K562 (cell line): ENCODE measurements at regions not wholly inside any gene's neighbourhood (a gene's known extent, or its start where the extent isn't known, plus 50 kb on each side); places are given as distances from the start of the nearest gene placed in this dataset.

ENCODE experiments used
- E2F1 ChIP-seq: sonication (generic); formaldehyde crosslinking; IDR thresholded peaks from 2 replicates; pipeline ENCODE4 v1.8.1; 2023; ENCODE audit warnings: mild to moderate bottlenecking, missing genetic modification reagents, moderate library complexity
- MAZ ChIP-seq, 2 experiments: fragments of 450-650 bp in 1 of 2; sonication (generic) in 1 of 2; formaldehyde crosslinking; IDR thresholded peaks in 1 of 2; conservative IDR thresholded peaks in 1 of 2; 2 replicates each; pipeline versions ENCODE4 v1.4.0 to v1.5.0; 2020; ENCODE audit warnings: mild to moderate bottlenecking in 1 of 2, missing genetic modification reagents in 1 of 2
- PHTF2 ChIP-seq: fragments of 250-450 bp; sonication (Bioruptor Pico); IDR thresholded peaks from 2 replicates; pipeline ENCODE4 v1.5.0; 2021; ENCODE audit warnings: mild to moderate bottlenecking
- RCOR1 ChIP-seq, 2 experiments: IDR thresholded peaks; 2 replicates each; pipeline ENCODE4 v1.6.1; 2012; ENCODE audit warnings: low read depth in 2 of 2, low read length in 2 of 2, borderline replicate concordance in 1 of 2, improper control_type of control experiment in 1 of 2
- SP2 ChIP-seq: IDR thresholded peaks from 2 replicates; pipeline ENCODE4 v1.6.1; 2011; ENCODE audit warnings: mild to moderate bottlenecking, low read depth, low read length, moderate library complexity; ENCODE audit not compliant: poor library complexity, severe bottlenecking; ENCODE audit errors: extremely low read depth
- ZSCAN29 ChIP-seq: fragments of 450-650 bp; IDR thresholded peaks from 2 replicates; pipeline ENCODE4 v1.6.1; 2017

GRCh38 chr14:58862416-58863160 lies 224.8 kb downstream of the DACT1 start:
- TF ChIP-seq PHTF2, result no peak
- no peak for TF ChIP-seq MAZ (CRISPR knock-in tag; conservative IDR thresholded peaks at IDR 0.05 in 1 of 2, IDR thresholded peaks at IDR 0.05 in 1 of 2)
- TF ChIP-seq ZSCAN29, result no peak
- TF ChIP-seq E2F1 (CRISPR knock-in tag), result no peak
- TF ChIP-seq RCOR1 (IDR thresholded peaks at IDR 0.05; ENCODE audit: borderline replicate concordance in 1 of 2, low read depth in 2 of 2, low read length in 2 of 2), result no peak
- no peak for TF ChIP-seq SP2
